NT2/D1 (cell line): ENCODE measurements at regions not wholly inside any gene's neighbourhood (a gene's known extent, or its start where the extent isn't known, plus 50 kb on each side); places are given as distances from the start of the nearest gene placed in this dataset.

ENCODE experiments used
- SUZ12 ChIP-seq: IDR thresholded peaks from 2 replicates; pipeline ENCODE4 v1.6.1; 2011; ENCODE audit not compliant: insufficient read length, insufficient read depth; ENCODE audit errors: extremely low read depth
- YY1 ChIP-seq: IDR thresholded peaks from 2 replicates; pipeline ENCODE4 v1.6.1; 2011; ENCODE audit not compliant: insufficient read length, insufficient read depth

- TF ChIP-seq YY1 (no peak), SUZ12 (no peak)
Measured at GRCh38 chr11:130766650-130767565, 149.4 kb downstream of the SNX19 start.
